ENCODE measurements at regions not wholly inside any gene's neighbourhood (a gene's known extent, or its start where the extent isn't known, plus 50 kb on each side); places are given as distances from the start of the nearest gene placed in this dataset.

- Histone ChIP-seq H3K36me3 (replicated peaks in 1 of 2; ENCODE audit: control insufficient read depth in 1 of 2, insufficient read depth in 2 of 2, low read length in 1 of 2) (no peaks in the 10 kb centered on the region), H3K4me3 (ENCODE audit: low read depth in 2 of 2, low read length in 1 of 2) (no peak overlapping the region), H3K4me1 (ENCODE audit: control insufficient read depth in 1 of 2, insufficient read depth in 2 of 2, low read depth in 1 of 2, low read length in 1 of 2) (no peaks in the 10 kb centered on the region), H3K9me2 (no peaks in the 10 kb centered on the region), H3K9me3 (no peaks in the 10 kb centered on the region), H3K27me3 (ENCODE audit: insufficient read depth) (no peaks in the 10 kb centered on the region), H4K20me1 (ENCODE audit: insufficient read depth) (no peaks in the 10 kb centered on the region), H3K79me2 (ENCODE audit: insufficient read depth) (no peaks in the 10 kb centered on the region), H3K9ac (no peak overlapping the region), H2AFZ (ENCODE audit: low read depth) (no peak overlapping the region), H3F3A (replicated peaks; ENCODE audit: insufficient read depth) (no peaks in the 10 kb centered on the region), H3K27ac (ENCODE audit: low read depth in 2 of 2, low read length in 1 of 2) (no peak overlapping the region), H3K4me2 (no peak overlapping the region)
- CTCF ChIA-PET, result no interaction called here
- POLR2A ChIA-PET, result no interaction called here
- WGBS (ENCODE audit: low lambda C conversion rate), result 51% methylated on average over 3 of the region's 3 CpGs
- TF ChIP-seq FOXJ3 (CRISPR knock-in tag; IDR thresholded peaks at IDR 0.05) (no peak), FOSL2 (IDR thresholded peaks at IDR 0.05; ENCODE audit: borderline replicate concordance, low read depth) (no peak), EZH2phosphoT487 (IDR thresholded peaks at IDR 0.05; ENCODE audit: borderline replicate concordance, low read depth) (no peak), SIN3A (IDR thresholded peaks at IDR 0.05; ENCODE audit: borderline replicate concordance, low read depth, low read length) (no peak), NFIC (IDR thresholded peaks at IDR 0.05; ENCODE audit: borderline replicate concordance) (no peak), YY1 (IDR thresholded peaks at IDR 0.05; ENCODE audit: low read depth) (no peak), NRF1 (IDR thresholded peaks at IDR 0.05; ENCODE audit: low read depth, low read length) (no peak), TAF1 (IDR thresholded peaks at IDR 0.05; ENCODE audit: borderline replicate concordance, low read depth, low read length) (no peak), IRF3 (IDR thresholded peaks at IDR 0.05; ENCODE audit: low read depth, low read length) (no peak), RAD21 (IDR thresholded peaks at IDR 0.05; ENCODE audit: low read length) (no peak), RCOR1 (IDR thresholded peaks at IDR 0.05; ENCODE audit: low read length) (no peak), GABPA (IDR thresholded peaks at IDR 0.05; ENCODE audit: low read depth) (no peak), USF1 (IDR thresholded peaks at IDR 0.05; ENCODE audit: borderline replicate concordance, low read depth) (no peak), CTCF (IDR thresholded peaks at IDR 0.05) (no peak), JUND (IDR thresholded peaks at IDR 0.05) (no peak), USF2 (IDR thresholded peaks at IDR 0.05; ENCODE audit: borderline replicate concordance, low read depth, low read length) (no peak), PBX3 (IDR thresholded peaks at IDR 0.05) (no peak), MXI1 (IDR thresholded peaks at IDR 0.05; ENCODE audit: low read depth, low read length) (no peak)
- no peak for DNase-seq
These were observed 178.9 kb upstream of the VRK2 start for GRCh38 chr2:57867730-57868129.
